ENCODE measurements at regions not wholly inside any gene's neighbourhood (a gene's known extent, or its start where the extent isn't known, plus 50 kb on each side); places are given as distances from the start of the nearest gene placed in this dataset.

- no peak for TF ChIP-seq TEAD4 (IDR thresholded peaks at IDR 0.05)
- no peak for TF ChIP-seq MAX (IDR thresholded peaks at IDR 0.05)
- no peak for TF ChIP-seq CEBPB (IDR thresholded peaks at IDR 0.05)
- TF ChIP-seq EGR1 (IDR thresholded peaks at IDR 0.05), result no peak
- no peak for TF ChIP-seq TCF12 (IDR thresholded peaks at IDR 0.05; ENCODE audit: low read depth)
- TF ChIP-seq EP300 (IDR thresholded peaks at IDR 0.05; ENCODE audit: borderline replicate concordance), result no peak
- no peak for TF ChIP-seq REST (IDR thresholded peaks at IDR 0.05; ENCODE audit: low read depth)
- no peak for TF ChIP-seq FOXM1 (IDR thresholded peaks at IDR 0.05; ENCODE audit: borderline replicate concordance, low read depth)
- TF ChIP-seq NFIC (IDR thresholded peaks at IDR 0.05), result no peak
- no peak for TF ChIP-seq TAF1 (IDR thresholded peaks at IDR 0.05; ENCODE audit: low read depth)
- TF ChIP-seq YY1 (IDR thresholded peaks at IDR 0.05; ENCODE audit: low read depth), result no peak
- no peak for TF ChIP-seq ZBTB7A (IDR thresholded peaks at IDR 0.05; ENCODE audit: low read depth)
- TF ChIP-seq RAD21 (IDR thresholded peaks at IDR 0.05; ENCODE audit: low read depth), result no peak
- no peak for TF ChIP-seq CREB1 (IDR thresholded peaks at IDR 0.05; ENCODE audit: low read depth)
- TF ChIP-seq USF1 (IDR thresholded peaks at IDR 0.05), result no peak
Measured at GRCh38 chr11:109553284-109553683, 131.3 kb downstream of the C11orf87 start.

- no peak for TF ChIP-seq EGR1 (IDR thresholded peaks at IDR 0.05)
- no peak for TF ChIP-seq CEBPB (IDR thresholded peaks at IDR 0.05)
- TF ChIP-seq REST (IDR thresholded peaks at IDR 0.05; ENCODE audit: low read depth), result no peak
- no peak for TF ChIP-seq ZBTB7A (IDR thresholded peaks at IDR 0.05; ENCODE audit: low read depth)
Measured at GRCh38 chr11:109554951-109555350, 133.0 kb downstream of the C11orf87 start.

- TF ChIP-seq NFIC (IDR thresholded peaks at IDR 0.05) (no peak), RAD21 (IDR thresholded peaks at IDR 0.05; ENCODE audit: low read depth) (no peak), TEAD4 (IDR thresholded peaks at IDR 0.05) (no peak), CEBPB (IDR thresholded peaks at IDR 0.05) (no peak), ZBTB7A (IDR thresholded peaks at IDR 0.05; ENCODE audit: low read depth) (no peak)
Measured at GRCh38 chr11:109564241-109564640, 142.3 kb downstream of the C11orf87 start.

GRCh38 chr11:109582470-109582869 lies 160.5 kb downstream of the C11orf87 start:
- TF ChIP-seq TEAD4 (IDR thresholded peaks at IDR 0.05) (no peak), RAD21 (IDR thresholded peaks at IDR 0.05; ENCODE audit: low read depth) (no peak), REST (IDR thresholded peaks at IDR 0.05; ENCODE audit: low read depth) (no peak), MAX (IDR thresholded peaks at IDR 0.05) (no peak), TAF1 (IDR thresholded peaks at IDR 0.05; ENCODE audit: low read depth) (no peak), EP300 (IDR thresholded peaks at IDR 0.05; ENCODE audit: borderline replicate concordance) (no peak), EGR1 (IDR thresholded peaks at IDR 0.05) (no peak), CEBPB (IDR thresholded peaks at IDR 0.05) (no peak), FOXM1 (IDR thresholded peaks at IDR 0.05; ENCODE audit: borderline replicate concordance, low read depth) (no peak), YY1 (IDR thresholded peaks at IDR 0.05; ENCODE audit: low read depth) (no peak), NFIC (IDR thresholded peaks at IDR 0.05) (no peak), ZBTB7A (IDR thresholded peaks at IDR 0.05; ENCODE audit: low read depth) (no peak), USF1 (IDR thresholded peaks at IDR 0.05) (no peak), CREB1 (IDR thresholded peaks at IDR 0.05; ENCODE audit: low read depth) (no peak), TCF12 (IDR thresholded peaks at IDR 0.05; ENCODE audit: low read depth) (no peak)

Measured in Ishikawa (cell line).